Testis (tissue), 2 donors: ENCODE measurements at regions not wholly inside any gene's neighbourhood (a gene's known extent, or its start where the extent isn't known, plus 50 kb on each side); places are given as distances from the start of the nearest gene placed in this dataset.

Experiments used
- DNase-seq: peaks from one replicate; pipeline ENCODE4 v3.0.0-alpha.2; 2019
- H3K27ac ChIP-seq, 2 donors: fragments of 200-600 bp; sonication (generic); one replicate each; pipeline ENCODE4 v1.5.1; 2019
- H3K27me3 ChIP-seq: fragments of 200-600 bp; sonication (generic); one replicate; pipeline ENCODE4 v1.5.1; 2019
- H3K36me3 ChIP-seq: fragments of 200-600 bp; sonication (generic); one replicate; pipeline ENCODE4 v1.5.1; 2017; ENCODE audit warnings: low read depth; ENCODE audit errors: missing control alignments
- H3K4me1 ChIP-seq: fragments of 200-600 bp; sonication (generic); one replicate; pipeline ENCODE4 v1.5.1; 2019
- H3K4me3 ChIP-seq, 2 donors: fragments of 200-600 bp; sonication (generic); one replicate each; pipeline ENCODE4 v1.5.1; 2017 to 2019
- H3K9me3 ChIP-seq: fragments of 200-600 bp; sonication (generic); one replicate; pipeline ENCODE4 v1.5.1; 2017
- CTCF ChIP-seq, 3 experiments: fragments of 450-650 bp in 2 of 3; fragments of 200-600 bp in 1 of 3; sonication (generic) in 1 of 3; IDR thresholded peaks; one replicate each; pipeline ENCODE4 v1.5.1; 2016 to 2019; ENCODE audit warnings: antibody characterized with exemption in 3 of 3, mild to moderate bottlenecking in 2 of 3, moderate library complexity in 1 of 3
- POLR2A ChIP-seq: fragments of 450-650 bp; IDR thresholded peaks from one replicate; pipeline ENCODE4 v1.6.1; 2017; ENCODE audit warnings: antibody characterized with exemption, mild to moderate bottlenecking, moderate library complexity
- WGBS, 2 donors: methylation state at CpG; one replicate each; pipeline ENCODE4 v1.1.5; 2018; 5-methylcytosine and 5-hydroxymethylcytosine counted together
- intact Hi-C: fragments of 100-400 bp; cut with DNase I; formaldehyde crosslinking; loops from one replicate; pipeline ENCODE4 v1.15.1; 2023; ENCODE audit warnings: low total_unique reads

GRCh38 chr7:155212301-155213015 is 85.2 kb upstream of the INSIG1 start:
- Histone ChIP-seq H3K4me3 (no peak overlapping the region), H3K27me3 (no peaks in the 10 kb centered on the region), H3K4me1 (peaks cover 11% of the 10 kb centered on the region), H3K9me3 (no peaks in the 10 kb centered on the region), H3K27ac (no peak overlapping the region), H3K36me3 (no peaks in the 10 kb centered on the region)
- 75 to 83% methylated on average over 15 of the region's 15 CpGs for WGBS, 2 donors
- TF ChIP-seq CTCF (IDR thresholded peaks at IDR 0.05) (no peak), POLR2A (no peak)
- intact Hi-C loops, result no loop called here
- no peak for DNase-seq

- no peak for DNase-seq
- WGBS, 2 donors, result 98 to 100% methylated on average over 4 of the region's 4 CpGs
- intact Hi-C loops, result no loop called here
- no peaks in the 10 kb centered on the region for H3K27me3 ChIP-seq
- H3K36me3 ChIP-seq, result no peaks in the 10 kb centered on the region
- H3K9me3 ChIP-seq, result no peaks in the 10 kb centered on the region
- no peak for TF ChIP-seq POLR2A
- no peak for TF ChIP-seq CTCF (IDR thresholded peaks at IDR 0.05)
- H3K4me1 ChIP-seq, result peaks cover 11% of the 10 kb centered on the region
- no peak overlapping the region for H3K4me3 ChIP-seq
- H3K27ac ChIP-seq, result no peak overlapping the region
Observed at GRCh38 chr7:155213385-155213784, 84.3 kb upstream of the INSIG1 start.

- no peak for TF ChIP-seq POLR2A
- no peak for TF ChIP-seq CTCF (IDR thresholded peaks at IDR 0.05)
- intact Hi-C loops, result no loop called here
- Histone ChIP-seq H3K4me1 (peaks cover 11% of the 10 kb centered on the region), H3K27ac (no peak overlapping the region), H3K36me3 (no peaks in the 10 kb centered on the region), H3K9me3 (no peaks in the 10 kb centered on the region), H3K27me3 (no peaks in the 10 kb centered on the region), H3K4me3 (peak overlapping the region in 1 of 2 donors; percentile 40)
- WGBS, 2 donors, result 33 to 34% methylated on average over 24 to 26 of the region's 26 CpGs
- DNase-seq, result peak; percentile 64
Observed at GRCh38 chr7:155213955-155214740, 83.5 kb upstream of the INSIG1 start.

- peaks cover 11% of the 10 kb centered on the region for H3K4me1 ChIP-seq
- intact Hi-C loops, result no loop called here
- no peak for DNase-seq
- no peaks in the 10 kb centered on the region for H3K36me3 ChIP-seq
- H3K27ac ChIP-seq, result no peak overlapping the region
- H3K9me3 ChIP-seq, result no peaks in the 10 kb centered on the region
- WGBS, 2 donors, result 64 to 73% methylated on average over 7 of the region's 7 CpGs
- TF ChIP-seq POLR2A (no peak), CTCF (IDR thresholded peaks at IDR 0.05) (no peak)
- H3K4me3 ChIP-seq, result no peak overlapping the region
- no peaks in the 10 kb centered on the region for H3K27me3 ChIP-seq
Observed at GRCh38 chr7:155215576-155216325, 81.9 kb upstream of the INSIG1 start.
